GM12878 (cell line): ENCODE measurements at regions not wholly inside any gene's neighbourhood (a gene's known extent, or its start where the extent isn't known, plus 50 kb on each side); places are given as distances from the start of the nearest gene placed in this dataset.
A peak's percentile ranks its signal among the peaks of the same experiment; 100 is the strongest.

Source experiments
- ATAC-seq: fragments of 200-7000 bp; cut with Tn5 transposase; 3 replicates; pipeline ENCODE4 v1.9.1; 2020; ENCODE audit warnings: mild to moderate bottlenecking, moderate library complexity
- BruUV-seq: library from RNA; stranded (reverse); fragments of 400-500 nt; replicated peaks from 2 replicates; lab custom pipeline; 2021; lab: Mats Ljungman, UMichigan
- CTCF ChIA-PET: fragments of 300-600 bp; sonication (Branson Sonifier 250); formaldehyde crosslinking; extraction: SDS; loops from one replicate; lab custom pipeline; 2021; ENCODE audit warnings: inconsistent platforms; lab: Yijun Ruan, JAX
- POLR2A ChIA-PET: fragments of 350-600 bp; formaldehyde crosslinking; extraction: SDS; loops from one replicate; lab custom pipeline; 2021; ENCODE audit warnings: inconsistent platforms; lab: Charles Lee
- RAD21 ChIA-PET: fragments of 300-600 bp; sonication (Branson Sonifier 250); formaldehyde crosslinking; loops from one replicate; lab custom pipeline; 2023; ENCODE audit warnings: antibody characterized with exemption; ENCODE audit not compliant: unreplicated experiment; lab: Charles Lee
- SMC1A ChIA-PET: fragments of 300-600 bp; sonication (Branson Sonifier 250); formaldehyde crosslinking; loops from one replicate; lab custom pipeline; 2023; ENCODE audit not compliant: unreplicated experiment, uncharacterized antibody; lab: Charles Lee
- DNase-seq: peaks from one replicate; pipeline ENCODE4 v3.0.0-alpha.2; 2011; ENCODE audit warnings: low read depth, low spot score
- FAIRE-seq: peaks from 3 replicates; lab custom pipeline; 2011; peaks lifted over from hg19 to GRCh38; lab: Jason Lieb, UNC
- H2AFZ ChIP-seq: 2 replicates; pipeline ENCODE4 v1.6.0; 2011; ENCODE audit warnings: low read depth, low read length, control low read depth; ENCODE audit not compliant: control insufficient read depth
- H3K27ac ChIP-seq: 2 replicates; pipeline ENCODE4 v1.5.1; 2011; ENCODE audit warnings: control low read depth; ENCODE audit not compliant: control insufficient read depth, insufficient read depth
- H3K27me3 ChIP-seq, 2 experiments: replicated peaks in 1 of 2; 2 replicates each; pipeline versions ENCODE4 v1.6.0 to v1.6.1; 2011; ENCODE audit warnings: low read length in 1 of 2; ENCODE audit not compliant: control insufficient read depth in 2 of 2, insufficient read depth in 2 of 2
- H3K36me3 ChIP-seq, 2 experiments: 2 replicates each; pipeline ENCODE4 v1.5.1; 2011; ENCODE audit warnings: low read length in 1 of 2; ENCODE audit not compliant: control insufficient read depth in 2 of 2, insufficient read depth in 2 of 2
- H3K4me1 ChIP-seq: 2 replicates; pipeline ENCODE4 v1.6.1; 2011; ENCODE audit warnings: mild to moderate bottlenecking, low read length, moderate library complexity, mixed read lengths; ENCODE audit not compliant: control insufficient read depth, insufficient read depth
- H3K4me2 ChIP-seq: 2 replicates; pipeline ENCODE4 v1.6.0; 2011; ENCODE audit warnings: control low read depth; ENCODE audit not compliant: control insufficient read depth, insufficient read depth
- H3K4me3 ChIP-seq: fragments of 200-600 bp; sonication (generic); 2 replicates; pipeline ENCODE4 v1.5.1; 2016
- H3K79me2 ChIP-seq: 2 replicates; pipeline ENCODE4 v1.6.0; 2011; ENCODE audit warnings: low read length; ENCODE audit not compliant: control insufficient read depth, insufficient read depth
- H3K9ac ChIP-seq: 2 replicates; pipeline ENCODE4 v1.8.0; 2011; ENCODE audit warnings: low read length, control low read depth, mixed read lengths; ENCODE audit not compliant: control insufficient read depth, insufficient read depth
- H3K9me3 ChIP-seq: replicated peaks from 3 replicates; pipeline ENCODE4 v1.5.1; 2011; ENCODE audit warnings: mild to moderate bottlenecking, low read length; ENCODE audit not compliant: control insufficient read depth, insufficient read depth
- H4K20me1 ChIP-seq: 2 replicates; pipeline ENCODE4 v1.6.0; 2011; ENCODE audit not compliant: control insufficient read depth, insufficient read depth
- BHLHE40 ChIP-seq, 2 experiments: fragments of 450-650 bp in 1 of 2; IDR thresholded peaks; 2 replicates each; pipeline ENCODE4 v1.6.1; 2011 to 2017; ENCODE audit warnings: low read depth in 2 of 2, borderline replicate concordance in 1 of 2, improper control_type of control experiment in 1 of 2, low read length in 1 of 2, mild to moderate bottlenecking in 1 of 2
- GATAD2B ChIP-seq: fragments of 450-650 bp; conservative IDR thresholded peaks from 2 replicates; pipeline ENCODE4 v1.6.1; 2017; ENCODE audit warnings: low read depth, mild to moderate bottlenecking, moderate library complexity
- HDAC6 ChIP-seq: fragments of 200-600 bp; sonication (generic); IDR thresholded peaks from one replicate; pipeline ENCODE4 v1.8.0; 2017; ENCODE audit warnings: antibody characterized with exemption; ENCODE audit not compliant: unreplicated experiment
- IKZF1 ChIP-seq: fragments of 450-650 bp; conservative IDR thresholded peaks from 2 replicates; pipeline ENCODE4 v1.6.1; 2017; ENCODE audit warnings: antibody characterized with exemption, mild to moderate bottlenecking
- JUNB ChIP-seq: IDR thresholded peaks from 2 replicates; pipeline ENCODE4 v1.6.1; 2016; ENCODE audit warnings: antibody characterized with exemption, mild to moderate bottlenecking
- NR2F1 ChIP-seq: fragments of 450-650 bp; conservative IDR thresholded peaks from 2 replicates; pipeline ENCODE4 v1.6.1; 2017; ENCODE audit warnings: mild to moderate bottlenecking
- RELA ChIP-seq: fragments of 450-650 bp; IDR thresholded peaks from 2 replicates; pipeline ENCODE4 v1.8.0; 2014; ENCODE audit warnings: borderline replicate concordance; ENCODE audit not compliant: partially characterized antibody
- RUNX3 ChIP-seq: IDR thresholded peaks from 2 replicates; pipeline ENCODE4 v1.6.1; 2012; ENCODE audit warnings: low read length, inconsistent platforms
- SUPT20H ChIP-seq: IDR thresholded peaks from 2 replicates; pipeline ENCODE4 v1.6.1; 2011; ENCODE audit warnings: low read depth, mild to moderate bottlenecking, low read length, moderate library complexity, borderline replicate concordance; ENCODE audit not compliant: control insufficient read depth
- ZNF24 ChIP-seq: fragments of 450-650 bp; IDR thresholded peaks from 2 replicates; pipeline ENCODE4 v1.6.1; 2017; ENCODE audit warnings: antibody characterized with exemption, mild to moderate bottlenecking
- whole genome bisulfite sequencing: methylation state at CpG from one replicate; pipeline ENCODE4 v1.1.6; 2016; ENCODE audit warnings: low lambda C conversion rate; ENCODE audit not compliant: insufficient replicate concordance, insufficient coverage; ENCODE audit errors: missing lambda C conversion rate; 5-methylcytosine and 5-hydroxymethylcytosine counted together
- in situ Hi-C: fragments of 300-500 bp; cut with MboI; formaldehyde crosslinking; loops from 9 replicates; pipeline ENCODE4 v1.14.3; 2018; ENCODE audit warnings: mixed read lengths
- intact Hi-C: fragments of 100-400 bp; cut with micrococcal nuclease; formaldehyde crosslinking; loops from one replicate; pipeline ENCODE4 v1.14.2; 2022; ENCODE audit not compliant: unreplicated experiment
- TF ChIP-seq, protein P1 (sequence below): IDR thresholded peaks from 2 replicates; pipeline ENCODE4 v1.6.1; 2012; ENCODE audit warnings: low read depth, low read length, improper control_type of control experiment

DNA sequence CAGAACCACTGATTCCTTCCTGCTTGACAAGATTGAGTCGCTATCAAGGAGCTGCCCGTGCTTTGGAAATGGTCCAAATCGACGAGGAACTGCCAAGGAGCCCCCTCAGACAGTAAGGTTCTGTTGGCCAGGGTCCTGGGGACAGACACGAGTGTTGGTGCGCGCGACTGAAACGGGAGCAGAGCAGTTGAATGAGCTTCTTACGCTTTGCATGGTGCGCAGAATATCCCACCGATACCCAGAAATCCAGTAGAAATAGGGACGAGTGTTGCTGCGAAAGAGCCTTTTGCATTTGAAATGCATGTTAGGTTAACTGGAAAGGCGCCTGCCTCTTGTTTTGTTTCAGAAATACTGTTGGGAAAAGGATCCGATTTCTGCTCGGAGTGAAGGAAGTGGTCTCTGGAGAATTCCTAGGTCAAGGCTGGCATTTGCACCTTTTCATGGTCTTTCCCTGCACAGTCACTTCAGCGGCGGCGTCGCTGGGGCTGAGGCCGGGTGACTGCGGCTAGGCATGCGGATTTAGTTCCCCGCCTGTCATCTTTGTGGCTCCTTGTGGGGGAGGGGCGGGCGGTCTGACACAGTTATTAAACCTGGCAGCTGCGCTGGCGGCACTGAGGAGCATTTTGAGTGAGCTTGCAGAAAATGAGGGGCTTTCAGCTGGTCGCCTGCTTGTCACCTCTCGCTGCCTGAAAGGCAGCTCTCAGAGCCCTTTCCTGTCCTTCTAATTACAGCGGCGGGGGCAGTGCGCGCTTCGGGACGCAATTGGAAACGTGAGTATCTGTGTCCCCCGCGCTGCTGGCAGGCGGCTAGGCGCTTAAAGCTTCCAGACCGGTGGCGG, 51.5 kb upstream of the TRIM2 start:
- H3K79me2 ChIP-seq, result no peaks in the 10 kb centered on the region
- peaks cover 33% of the 10 kb centered on the region for H3K4me1 ChIP-seq
- BruUV-seq, result no TSS peak
- in situ Hi-C loops (no loop called here), intact Hi-C loops (loop anchor here (5.0 kb wide), 1 partner anchor 600 kb away; no protein-coding TSS in a partner anchor)
- no peak for FAIRE-seq
- H3K27ac ChIP-seq, result no peak overlapping the region
- peaks cover 0 to 5% of the 10 kb centered on the region in 2 experiments; a peak in 3 of 4 replicates for H3K27me3 ChIP-seq
- 3% methylated on average over 44 of the region's 44 CpGs for WGBS
- TF ChIP-seq RELA (no peak), RUNX3 (peak; percentile 26; the same call in 1 of the 2 replicates), IKZF1 (0 out of 2 replicates have a peak, but pooled peaks have one; percentile 48), HDAC6 (no peak), ZNF24 (no peak), JUNB (no peak), GATAD2B (0 out of 2 replicates have a peak, but pooled peaks have one; percentile 48), SUPT20H (no peak), NR2F1 (no peak), BHLHE40 (IDR thresholded peaks at IDR 0.05; ENCODE audit: borderline replicate concordance in 1 of 2, low read depth in 2 of 2, low read length in 1 of 2) (peak in 1 of 2 experiments; percentile 56; a peak in 1 of 4 replicates)
- TF ChIP-seq, protein P1, sequence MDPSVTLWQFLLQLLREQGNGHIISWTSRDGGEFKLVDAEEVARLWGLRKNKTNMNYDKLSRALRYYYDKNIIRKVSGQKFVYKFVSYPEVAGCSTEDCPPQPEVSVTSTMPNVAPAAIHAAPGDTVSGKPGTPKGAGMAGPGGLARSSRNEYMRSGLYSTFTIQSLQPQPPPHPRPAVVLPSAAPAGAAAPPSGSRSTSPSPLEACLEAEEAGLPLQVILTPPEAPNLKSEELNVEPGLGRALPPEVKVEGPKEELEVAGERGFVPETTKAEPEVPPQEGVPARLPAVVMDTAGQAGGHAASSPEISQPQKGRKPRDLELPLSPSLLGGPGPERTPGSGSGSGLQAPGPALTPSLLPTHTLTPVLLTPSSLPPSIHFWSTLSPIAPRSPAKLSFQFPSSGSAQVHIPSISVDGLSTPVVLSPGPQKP, result no peak
- TF ChIP-seq, all 136 proteins: peak for 4
- SMC1A ChIA-PET, result no interaction called here
- Histone ChIP-seq H3K9ac (no peak overlapping the region), H3K4me3 (peak overlapping the region; percentile 62), H4K20me1 (no peaks in the 10 kb centered on the region), H3K9me3 (no peaks in the 10 kb centered on the region), H3K4me2 (peak overlapping the region; percentile 97), H3K36me3 (no peaks in the 10 kb centered on the region), H2AFZ (peak overlapping the region; percentile 78)
- POLR2A ChIA-PET, result interaction anchor here (0.6 kb wide), 1 partner anchor 10 kb away, joined by 3 read pairs; no protein-coding TSS in a partner anchor
- ATAC-seq, result peak; percentile 45
- no peak for DNase-seq
- RAD21 ChIA-PET, result no interaction called here
- CTCF ChIA-PET, result interaction anchor here (1.4 kb wide), 1 partner anchor 598 kb away, joined by 4 read pairs; no protein-coding TSS in a partner anchor
